H9 (cell line): ENCODE measurements at regions not wholly inside any gene's neighbourhood (a gene's known extent, or its start where the extent isn't known, plus 50 kb on each side); places are given as distances from the start of the nearest gene placed in this dataset.

ENCODE experiments used
- DNase-seq: peaks from one replicate; pipeline ENCODE4 v3.0.0-alpha.2; 2017
- H2AFZ ChIP-seq: one replicate; pipeline ENCODE4 v1.6.1; 2013; ENCODE audit warnings: mild to moderate bottlenecking, low read length, control low read depth, moderate library complexity
- H2AK5ac ChIP-seq: 2 replicates; pipeline ENCODE4 v1.6.1; 2013; ENCODE audit warnings: low read length, control low read depth, mixed read lengths; ENCODE audit not compliant: insufficient read length
- H2BK120ac ChIP-seq: one replicate; pipeline ENCODE4 v1.6.1; 2013; ENCODE audit warnings: low read depth, mild to moderate bottlenecking, low read length, control low read depth, inconsistent platforms; ENCODE audit not compliant: poor library complexity, severe bottlenecking
- H2BK12ac ChIP-seq: 2 replicates; pipeline ENCODE4 v1.6.1; 2013; ENCODE audit warnings: low read length, control low read depth, mixed read lengths, low read depth; ENCODE audit not compliant: insufficient read length
- H2BK15ac ChIP-seq: 2 replicates; pipeline ENCODE4 v1.6.1; 2013; ENCODE audit warnings: low read depth, low read length, control low read depth
- H2BK20ac ChIP-seq: one replicate; pipeline ENCODE4 v1.6.1; 2013; ENCODE audit warnings: low read depth, mild to moderate bottlenecking, low read length, control low read depth, inconsistent platforms; ENCODE audit not compliant: poor library complexity, severe bottlenecking
- H2BK5ac ChIP-seq: 2 replicates; pipeline ENCODE4 v1.6.1; 2013; ENCODE audit warnings: low read length, control low read depth, mixed read lengths; ENCODE audit not compliant: insufficient read length
- H3K14ac ChIP-seq: 2 replicates; pipeline ENCODE4 v1.6.1; 2013; ENCODE audit warnings: low read length, control low read depth; ENCODE audit not compliant: insufficient read depth
- H3K18ac ChIP-seq: 2 replicates; pipeline ENCODE4 v1.6.1; 2013; ENCODE audit warnings: low read depth, mild to moderate bottlenecking, mixed read lengths, low read length, control low read depth; ENCODE audit not compliant: insufficient read length
- H3K23ac ChIP-seq: 2 replicates; pipeline ENCODE4 v1.6.1; 2013; ENCODE audit warnings: low read length, control low read depth, mixed read lengths, low read depth; ENCODE audit not compliant: insufficient read length
- H3K23me2 ChIP-seq: 2 replicates; pipeline ENCODE4 v1.6.1; 2013; ENCODE audit warnings: low read depth, mild to moderate bottlenecking, mixed read lengths, low read length, control low read depth; ENCODE audit not compliant: insufficient read length, poor library complexity, severe bottlenecking
- H3K27ac ChIP-seq: 2 replicates; pipeline ENCODE4 v1.5.1; 2013; ENCODE audit warnings: low read length, control low read depth, mixed read lengths, low read depth; ENCODE audit not compliant: insufficient read length
- H3K27me3 ChIP-seq: 2 replicates; pipeline ENCODE4 v1.6.1; 2013; ENCODE audit warnings: low read length, control low read depth, inconsistent platforms; ENCODE audit not compliant: insufficient read depth
- H3K4ac ChIP-seq: 2 replicates; pipeline ENCODE4 v1.6.1; 2013; ENCODE audit warnings: low read depth, mild to moderate bottlenecking, control low read depth, inconsistent platforms, low read length, moderate library complexity
- H3K4me1 ChIP-seq: 2 replicates; pipeline ENCODE4 v1.6.1; 2013; ENCODE audit warnings: low read length, control low read depth, inconsistent platforms; ENCODE audit not compliant: insufficient read depth
- H3K4me2 ChIP-seq: 2 replicates; pipeline ENCODE4 v1.6.1; 2013; ENCODE audit warnings: low read length, control low read depth, mixed read lengths; ENCODE audit not compliant: insufficient read length, insufficient read depth
- H3K56ac ChIP-seq: 2 replicates; pipeline ENCODE4 v1.6.1; 2013; ENCODE audit warnings: low read depth, mild to moderate bottlenecking, mixed read lengths, low read length, control low read depth; ENCODE audit not compliant: insufficient read length
- H3K79me1 ChIP-seq: 2 replicates; pipeline ENCODE4 v1.6.1; 2013; ENCODE audit warnings: low read depth, mild to moderate bottlenecking, moderate library complexity, low read length, control low read depth, inconsistent platforms; ENCODE audit not compliant: insufficient read depth, poor library complexity, severe bottlenecking
- H3K79me2 ChIP-seq: 2 replicates; pipeline ENCODE4 v1.6.1; 2013; ENCODE audit warnings: low read length, control low read depth, inconsistent platforms; ENCODE audit not compliant: insufficient read depth
- H3K9ac ChIP-seq: 2 replicates; pipeline ENCODE4 v1.6.1; 2013; ENCODE audit warnings: low read length, control low read depth, mixed read lengths; ENCODE audit not compliant: insufficient read length; ENCODE audit errors: extremely low read depth
- H3K9me3 ChIP-seq: one replicate; pipeline ENCODE4 v1.6.1; 2013; ENCODE audit warnings: low read depth, low read length, inconsistent platforms; ENCODE audit not compliant: control insufficient read depth
- H3T11ph ChIP-seq: one replicate; pipeline ENCODE4 v1.6.1; 2013; ENCODE audit warnings: mild to moderate bottlenecking, low read length, control low read depth, inconsistent platforms
- H4K20me1 ChIP-seq: one replicate; pipeline ENCODE4 v1.6.1; 2013; ENCODE audit not compliant: control insufficient read depth, insufficient read length, insufficient read depth
- H4K5ac ChIP-seq: 2 replicates; pipeline ENCODE4 v1.6.1; 2013; ENCODE audit warnings: low read depth, mild to moderate bottlenecking, mixed read lengths, low read length, control low read depth; ENCODE audit not compliant: insufficient read length
- H4K8ac ChIP-seq: replicated peaks from 2 replicates; pipeline ENCODE4 v1.6.1; 2013; ENCODE audit warnings: low read length, control low read depth, mixed read lengths, low read depth; ENCODE audit not compliant: insufficient read length
- H4K91ac ChIP-seq: 2 replicates; pipeline ENCODE4 v1.6.1; 2013; ENCODE audit warnings: low read depth, mild to moderate bottlenecking, moderate library complexity, mixed read lengths, low read length, control low read depth; ENCODE audit not compliant: insufficient read length
- H3K27ac Mint-ChIP-seq, 3 experiments: 2 replicates in 2 of 3; 3 replicates in 1 of 3; pipeline ENCODE4 v1.8.0; 2020 to 2021; ENCODE audit warnings: mixed read lengths in 3 of 3, mild to moderate bottlenecking in 1 of 3, moderate library complexity in 1 of 3
- H3K27me3 Mint-ChIP-seq: 2 replicates; pipeline ENCODE4 v1.8.0; 2021; ENCODE audit warnings: low read depth, mild to moderate bottlenecking, moderate library complexity, mixed read lengths
- H3K36me3 Mint-ChIP-seq, 3 experiments: 2 replicates in 2 of 3; 3 replicates in 1 of 3; pipeline ENCODE4 v1.8.0; 2020 to 2021; ENCODE audit warnings: low read depth in 3 of 3, mixed read lengths in 3 of 3; ENCODE audit not compliant: insufficient read depth in 1 of 3
- H3K4me1 Mint-ChIP-seq, 2 experiments: 2 replicates each; pipeline ENCODE4 v1.8.0; 2020; ENCODE audit warnings: mixed read lengths in 2 of 2
- H3K4me3 Mint-ChIP-seq, 2 experiments: 2 replicates in 1 of 2; 3 replicates in 1 of 2; pipeline ENCODE4 v1.8.0; 2020 to 2021; ENCODE audit warnings: mild to moderate bottlenecking in 2 of 2, mixed read lengths in 2 of 2, moderate library complexity in 1 of 2
- H3K9me3 Mint-ChIP-seq, 2 experiments: 2 replicates in 1 of 2; 3 replicates in 1 of 2; pipeline ENCODE4 v1.8.0; 2020; ENCODE audit warnings: mild to moderate bottlenecking in 2 of 2, mixed read lengths in 2 of 2, moderate library complexity in 1 of 2
- CTCF ChIP-seq: fragments of 200-600 bp; sonication (generic); conservative IDR thresholded peaks from 3 replicates; pipeline ENCODE4 v1.8.0; 2021; ENCODE audit warnings: antibody characterized with exemption, mild to moderate bottlenecking

GRCh38 chr1:98299313-98299712 is 362.2 kb upstream of the SNX7 start:
- Histone ChIP-seq H3T11ph (no peak overlapping the region), H2AK5ac (no peak overlapping the region), H3K23ac (no peak overlapping the region), H3K4me1 (no peaks in the 10 kb centered on the region), H3K79me1 (no peaks in the 10 kb centered on the region), H3K23me2 (no peaks in the 10 kb centered on the region), H3K4me2 (no peak overlapping the region), H3K9ac (no peak overlapping the region), H3K27me3 (no peaks in the 10 kb centered on the region), H4K91ac (no peak overlapping the region), H3K27ac (no peak overlapping the region), H3K9me3 (no peaks in the 10 kb centered on the region), H2BK20ac (no peak overlapping the region), H4K8ac (no peak overlapping the region), H4K20me1 (no peaks in the 10 kb centered on the region), H2BK15ac (no peak overlapping the region), H2BK120ac (no peak overlapping the region), H3K4ac (no peak overlapping the region), H4K5ac (no peak overlapping the region), H2AFZ (no peak overlapping the region), H3K56ac (no peak overlapping the region), H2BK12ac (no peak overlapping the region), H3K14ac (no peak overlapping the region), H3K18ac (no peak overlapping the region), H2BK5ac (no peak overlapping the region), H3K79me2 (no peaks in the 10 kb centered on the region)
- no peak overlapping the region for H3K4me3 Mint-ChIP-seq
- 0 out of 4 replicates have a peak, but pooled peaks cover 3 to 4% of the 10 kb centered on the region in 2 experiments for H3K4me1 Mint-ChIP-seq
- H3K27ac Mint-ChIP-seq = no peak overlapping the region
- H3K27me3 Mint-ChIP-seq = no peaks in the 10 kb centered on the region
- no peaks in the 10 kb centered on the region for H3K9me3 Mint-ChIP-seq
- H3K36me3 Mint-ChIP-seq = no peaks in the 10 kb centered on the region
- DNase-seq = no peak
- TF ChIP-seq CTCF = no peak
